ENCODE measurements at regions not wholly inside any gene's neighbourhood (a gene's known extent, or its start where the extent isn't known, plus 50 kb on each side); places are given as distances from the start of the nearest gene placed in this dataset.

DNA sequence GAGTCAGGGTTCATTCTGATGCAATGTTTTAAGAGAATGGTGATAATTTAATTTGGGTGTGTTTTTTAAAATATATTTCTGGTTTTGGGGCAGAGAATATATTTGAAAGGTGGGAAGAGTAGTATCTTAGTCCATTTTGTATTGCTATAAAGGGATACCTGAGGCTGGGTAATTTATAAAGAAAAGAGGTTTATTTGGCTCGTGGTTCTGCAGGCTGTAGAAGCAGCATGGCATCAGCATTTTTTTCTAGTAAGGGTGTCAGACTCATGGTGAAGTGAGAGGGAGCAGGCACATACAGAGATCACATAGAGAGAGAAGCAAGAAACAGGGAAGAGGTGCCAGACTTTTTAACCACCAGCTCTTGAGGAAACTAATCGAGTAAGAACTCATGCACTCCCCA is 152.7 kb downstream of the SHOX2 start:
- TF ChIP-seq GABPA (IDR thresholded peaks at IDR 0.05; ENCODE audit: low read depth) (no peak), POLR2AphosphoS5 (IDR thresholded peaks at IDR 0.05; ENCODE audit: low read depth) (no peak), SPI1 (IDR thresholded peaks at IDR 0.05; ENCODE audit: borderline replicate concordance, low read depth) (no peak)
- TF ChIP-seq, protein P1, sequence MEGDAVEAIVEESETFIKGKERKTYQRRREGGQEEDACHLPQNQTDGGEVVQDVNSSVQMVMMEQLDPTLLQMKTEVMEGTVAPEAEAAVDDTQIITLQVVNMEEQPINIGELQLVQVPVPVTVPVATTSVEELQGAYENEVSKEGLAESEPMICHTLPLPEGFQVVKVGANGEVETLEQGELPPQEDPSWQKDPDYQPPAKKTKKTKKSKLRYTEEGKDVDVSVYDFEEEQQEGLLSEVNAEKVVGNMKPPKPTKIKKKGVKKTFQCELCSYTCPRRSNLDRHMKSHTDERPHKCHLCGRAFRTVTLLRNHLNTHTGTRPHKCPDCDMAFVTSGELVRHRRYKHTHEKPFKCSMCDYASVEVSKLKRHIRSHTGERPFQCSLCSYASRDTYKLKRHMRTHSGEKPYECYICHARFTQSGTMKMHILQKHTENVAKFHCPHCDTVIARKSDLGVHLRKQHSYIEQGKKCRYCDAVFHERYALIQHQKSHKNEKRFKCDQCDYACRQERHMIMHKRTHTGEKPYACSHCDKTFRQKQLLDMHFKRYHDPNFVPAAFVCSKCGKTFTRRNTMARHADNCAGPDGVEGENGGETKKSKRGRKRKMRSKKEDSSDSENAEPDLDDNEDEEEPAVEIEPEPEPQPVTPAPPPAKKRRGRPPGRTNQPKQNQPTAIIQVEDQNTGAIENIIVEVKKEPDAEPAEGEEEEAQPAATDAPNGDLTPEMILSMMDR (IDR thresholded peaks at IDR 0.05; ENCODE audit: insufficient read depth, low read length): no peak
- TF ChIP-seq, protein P2, sequence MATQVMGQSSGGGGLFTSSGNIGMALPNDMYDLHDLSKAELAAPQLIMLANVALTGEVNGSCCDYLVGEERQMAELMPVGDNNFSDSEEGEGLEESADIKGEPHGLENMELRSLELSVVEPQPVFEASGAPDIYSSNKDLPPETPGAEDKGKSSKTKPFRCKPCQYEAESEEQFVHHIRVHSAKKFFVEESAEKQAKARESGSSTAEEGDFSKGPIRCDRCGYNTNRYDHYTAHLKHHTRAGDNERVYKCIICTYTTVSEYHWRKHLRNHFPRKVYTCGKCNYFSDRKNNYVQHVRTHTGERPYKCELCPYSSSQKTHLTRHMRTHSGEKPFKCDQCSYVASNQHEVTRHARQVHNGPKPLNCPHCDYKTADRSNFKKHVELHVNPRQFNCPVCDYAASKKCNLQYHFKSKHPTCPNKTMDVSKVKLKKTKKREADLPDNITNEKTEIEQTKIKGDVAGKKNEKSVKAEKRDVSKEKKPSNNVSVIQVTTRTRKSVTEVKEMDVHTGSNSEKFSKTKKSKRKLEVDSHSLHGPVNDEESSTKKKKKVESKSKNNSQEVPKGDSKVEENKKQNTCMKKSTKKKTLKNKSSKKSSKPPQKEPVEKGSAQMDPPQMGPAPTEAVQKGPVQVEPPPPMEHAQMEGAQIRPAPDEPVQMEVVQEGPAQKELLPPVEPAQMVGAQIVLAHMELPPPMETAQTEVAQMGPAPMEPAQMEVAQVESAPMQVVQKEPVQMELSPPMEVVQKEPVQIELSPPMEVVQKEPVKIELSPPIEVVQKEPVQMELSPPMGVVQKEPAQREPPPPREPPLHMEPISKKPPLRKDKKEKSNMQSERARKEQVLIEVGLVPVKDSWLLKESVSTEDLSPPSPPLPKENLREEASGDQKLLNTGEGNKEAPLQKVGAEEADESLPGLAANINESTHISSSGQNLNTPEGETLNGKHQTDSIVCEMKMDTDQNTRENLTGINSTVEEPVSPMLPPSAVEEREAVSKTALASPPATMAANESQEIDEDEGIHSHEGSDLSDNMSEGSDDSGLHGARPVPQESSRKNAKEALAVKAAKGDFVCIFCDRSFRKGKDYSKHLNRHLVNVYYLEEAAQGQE (IDR thresholded peaks at IDR 0.05; ENCODE audit: insufficient replicate concordance, low read depth): no peak

All from HL-60 (cell line).